H1 (cell line): ENCODE measurements at regions not wholly inside any gene's neighbourhood (a gene's known extent, or its start where the extent isn't known, plus 50 kb on each side); places are given as distances from the start of the nearest gene placed in this dataset.

ENCODE experiments used
- CTCF ChIA-PET: fragments of 300-600 bp; sonication (Branson Sonifier 250); formaldehyde crosslinking; loops from one replicate; lab custom pipeline; 2021; ENCODE audit not compliant: partially characterized antibody; lab: Charles Lee
- POLR2A ChIA-PET: fragments of 300-600 bp; sonication (Branson Sonifier 250); formaldehyde crosslinking; loops from one replicate; lab custom pipeline; 2021; ENCODE audit warnings: inconsistent platforms; ENCODE audit not compliant: partially characterized antibody; lab: Charles Lee
- DNase-seq, 2 experiments: peaks; one replicate each; pipeline versions ENCODE4 v3.0.0 to v3.0.0-alpha.2; 2010 to 2022; ENCODE audit warnings: low spot score in 2 of 2, low read depth in 1 of 2, mixed read lengths in 1 of 2
- FAIRE-seq: peaks from 2 replicates; lab custom pipeline; 2011; peaks lifted over from hg19 to GRCh38; lab: Jason Lieb, UNC
- H2AFZ ChIP-seq: 2 replicates; pipeline ENCODE4 v1.8.1; 2012; ENCODE audit warnings: low read length, inconsistent platforms
- H2AK5ac ChIP-seq: 2 replicates; pipeline ENCODE4 v1.6.1; 2013; ENCODE audit warnings: low read depth, low read length
- H2BK120ac ChIP-seq: replicated peaks from 2 replicates; pipeline ENCODE3; 2013; ENCODE audit warnings: low read depth, low read length, inconsistent platforms
- H2BK12ac ChIP-seq: 2 replicates; pipeline ENCODE4 v1.6.1; 2013; ENCODE audit warnings: low read depth, low read length
- H2BK15ac ChIP-seq: 2 replicates; pipeline ENCODE4 v1.6.1; 2013; ENCODE audit warnings: low read length
- H2BK20ac ChIP-seq: 2 replicates; pipeline ENCODE4 v1.6.1; 2013; ENCODE audit warnings: low read length
- H2BK5ac ChIP-seq: 2 replicates; pipeline ENCODE4 v1.6.1; 2013; ENCODE audit warnings: low read depth, low read length
- H3K14ac ChIP-seq: 2 replicates; pipeline ENCODE4 v1.6.1; 2013; ENCODE audit warnings: inconsistent platforms; ENCODE audit not compliant: insufficient read length
- H3K18ac ChIP-seq: 2 replicates; pipeline ENCODE4 v1.6.1; 2013; ENCODE audit warnings: low read length; ENCODE audit errors: extremely low read depth
- H3K23ac ChIP-seq: 2 replicates; pipeline ENCODE4 v1.6.1; 2013; ENCODE audit warnings: inconsistent platforms; ENCODE audit not compliant: insufficient read length
- H3K23me2 ChIP-seq: 2 replicates; pipeline ENCODE4 v1.6.1; 2013; ENCODE audit warnings: low read depth, low read length
- H3K27ac ChIP-seq: 2 replicates; pipeline ENCODE4 v1.6.1; 2011; ENCODE audit warnings: low read depth, low read length, inconsistent platforms
- H3K27me3 ChIP-seq, 4 experiments: replicated peaks in 1 of 4; 1 replicate in 1 of 4; 2 replicates in 3 of 4; pipeline versions ENCODE4 v1.6.1 to v1.8.1; 2011 to 2013; ENCODE audit warnings: low read length in 3 of 4, mild to moderate bottlenecking in 3 of 4, inconsistent platforms in 2 of 4, mixed read lengths in 2 of 4, moderate library complexity in 1 of 4; ENCODE audit not compliant: control insufficient read depth in 3 of 4, insufficient read depth in 3 of 4; ENCODE audit errors: extremely low read depth in 1 of 4
- H3K36me3 ChIP-seq, 4 experiments: 2 replicates each; pipeline versions ENCODE4 v1.6.1 to v1.8.1; 2011 to 2013; ENCODE audit warnings: mild to moderate bottlenecking in 4 of 4, low read length in 3 of 4, moderate library complexity in 2 of 4, control low read depth in 1 of 4, inconsistent platforms in 1 of 4; ENCODE audit not compliant: insufficient read depth in 4 of 4, control insufficient read depth in 2 of 4
- H3K4ac ChIP-seq: replicated peaks from 2 replicates; pipeline ENCODE3; 2013; ENCODE audit warnings: low read length, low read depth, mixed read lengths, inconsistent platforms; ENCODE audit not compliant: insufficient read length
- H3K4me1 ChIP-seq, 4 experiments: replicated peaks in 1 of 4; 1 replicate in 1 of 4; 2 replicates in 3 of 4; pipeline versions ENCODE4 v1.6.1 to v1.8.1; 2011 to 2013; ENCODE audit warnings: low read length in 3 of 4, inconsistent platforms in 2 of 4, mixed read lengths in 1 of 4; ENCODE audit not compliant: insufficient read depth in 4 of 4, control insufficient read depth in 3 of 4
- H3K4me2 ChIP-seq, 2 experiments: 2 replicates each; pipeline versions ENCODE4 v1.6.1 to v1.8.1; 2011 to 2013; ENCODE audit warnings: low read depth in 2 of 2, low read length in 2 of 2, control low read depth in 1 of 2, inconsistent platforms in 1 of 2, mild to moderate bottlenecking in 1 of 2; ENCODE audit not compliant: insufficient read depth in 1 of 2
- H3K4me3 ChIP-seq, 4 experiments: fragments of 200-600, 300-600 bp in 1 of 4; sonication (generic), shearing (Covaris generic), sonication (Bioruptor Twin) in 1 of 4; 2 replicates each; pipeline versions ENCODE4 v1.5.1 to v1.8.1; 2011 to 2016; ENCODE audit warnings: low read length in 4 of 4, low read depth in 3 of 4, control low read depth in 2 of 4, inconsistent platforms in 2 of 4, mild to moderate bottlenecking in 2 of 4, mixed read lengths in 1 of 4, moderate library complexity in 1 of 4; ENCODE audit not compliant: insufficient read depth in 2 of 4; ENCODE audit errors: extremely low read depth in 1 of 4
- H3K56ac ChIP-seq: replicated peaks from 2 replicates; pipeline ENCODE3; 2013; ENCODE audit warnings: low read depth, mild to moderate bottlenecking, mixed read lengths, low read length, inconsistent platforms; ENCODE audit not compliant: insufficient read length
- H3K79me1 ChIP-seq: 2 replicates; pipeline ENCODE4 v1.6.1; 2013; ENCODE audit warnings: low read depth, low read length, control low read depth
- H3K79me2 ChIP-seq, 2 experiments: 2 replicates each; pipeline versions ENCODE4 v1.6.1 to v1.8.1; 2012 to 2013; ENCODE audit warnings: low read length in 2 of 2, mild to moderate bottlenecking in 2 of 2, inconsistent platforms in 1 of 2; ENCODE audit not compliant: insufficient read depth in 2 of 2, control insufficient read depth in 1 of 2
- H3K9ac ChIP-seq, 4 experiments: replicated peaks in 1 of 4; 1 replicate in 1 of 4; 2 replicates in 3 of 4; pipeline versions ENCODE4 v1.6.1 to v1.8.1; 2011 to 2013; ENCODE audit warnings: low read depth in 3 of 4, low read length in 3 of 4, control low read depth in 2 of 4, mild to moderate bottlenecking in 2 of 4, moderate library complexity in 2 of 4, inconsistent platforms in 1 of 4; ENCODE audit errors: extremely low read depth in 1 of 4
- H3K9me3 ChIP-seq, 2 experiments: 2 replicates each; pipeline versions ENCODE4 v1.6.1 to v1.8.1; 2012 to 2013; ENCODE audit warnings: mild to moderate bottlenecking in 2 of 2, moderate library complexity in 2 of 2, control low read depth in 1 of 2, inconsistent platforms in 1 of 2, low read depth in 1 of 2, low read length in 1 of 2, mixed read lengths in 1 of 2; ENCODE audit not compliant: insufficient read depth in 2 of 2
- H4K20me1 ChIP-seq, 2 experiments: replicated peaks in 1 of 2; 2 replicates each; pipeline versions ENCODE3 to v1.8.1; 2011 to 2013; ENCODE audit warnings: inconsistent platforms in 2 of 2, low read length in 2 of 2, mild to moderate bottlenecking in 1 of 2; ENCODE audit not compliant: insufficient read depth in 2 of 2, control insufficient read depth in 1 of 2
- H4K5ac ChIP-seq: 2 replicates; pipeline ENCODE4 v1.6.1; 2013; ENCODE audit warnings: low read length, low read depth, mixed read lengths, inconsistent platforms; ENCODE audit not compliant: insufficient read length
- H4K8ac ChIP-seq: 2 replicates; pipeline ENCODE4 v1.8.0; 2013; ENCODE audit warnings: mild to moderate bottlenecking, moderate library complexity, low read length, inconsistent platforms; ENCODE audit not compliant: insufficient read depth; ENCODE audit errors: extremely low read depth
- H4K91ac ChIP-seq: replicated peaks from 2 replicates; pipeline ENCODE3; 2013; ENCODE audit warnings: low read length, mixed read lengths, inconsistent platforms; ENCODE audit not compliant: insufficient read length
- JUN ChIP-seq: IDR thresholded peaks from 2 replicates; pipeline ENCODE4 v1.6.1; 2011; ENCODE audit warnings: low read depth, mild to moderate bottlenecking, improper control_type of control experiment, low read length
- WGBS, 2 experiments: shearing (Covaris generic) in 1 of 2; methylation state at CpG; one replicate each; pipeline versions ENCODE4 v1.1.6 to v1.1.7; 2013 to 2015; ENCODE audit warnings: low lambda C conversion rate in 2 of 2, mixed read lengths in 2 of 2, inconsistent platforms in 1 of 2, low coverage in 1 of 2, missing lambda C conversion rate in 1 of 2; ENCODE audit not compliant: insufficient replicate concordance in 2 of 2, insufficient coverage in 1 of 2, insufficient read length in 1 of 2; ENCODE audit errors: extremely low coverage in 1 of 2, missing lambda C conversion rate in 1 of 2; 5-methylcytosine and 5-hydroxymethylcytosine counted together

DNA sequence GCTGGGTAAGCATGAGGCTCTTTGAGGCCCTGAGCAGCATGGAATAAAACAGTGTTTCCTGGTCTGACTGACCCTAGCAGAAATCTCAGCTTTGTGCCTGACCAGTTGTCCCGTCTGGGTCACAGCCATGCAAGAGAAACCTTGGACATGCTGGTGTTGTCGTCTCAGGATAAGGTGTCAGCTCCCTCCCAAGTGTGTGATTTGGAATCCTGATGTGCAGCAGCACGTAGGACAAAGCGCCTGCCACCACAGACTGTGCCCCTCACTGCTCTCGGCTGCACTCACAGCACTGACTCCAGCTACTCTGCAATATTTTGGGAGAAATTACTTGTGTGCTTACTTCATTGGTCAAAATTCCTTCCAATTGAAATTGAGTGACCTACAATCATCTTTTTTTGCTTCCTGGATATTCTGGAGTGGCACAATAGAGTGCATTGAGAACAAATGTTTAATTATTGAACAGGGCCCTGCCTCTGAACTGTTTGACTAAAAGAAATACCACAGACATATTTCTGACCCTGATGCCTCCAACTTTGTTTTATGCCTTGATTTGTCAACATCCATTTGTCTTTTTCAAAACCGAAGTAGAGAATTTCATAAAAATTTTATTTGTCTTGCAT lies 352.4 kb downstream of the SOCS6 start:
- no peak overlapping the region for H2BK15ac ChIP-seq
- H3K36me3 ChIP-seq, result no peaks in the 10 kb centered on the region; a peak in 1 of 8 replicates
- no peaks in the 10 kb centered on the region for H3K4me1 ChIP-seq
- H2AFZ ChIP-seq, result no peak overlapping the region
- CTCF ChIA-PET, result interaction anchor here (0.6 kb wide), 1 partner anchor 180 kb away, joined by 3 read pairs; no protein-coding TSS in a partner anchor
- H3K56ac ChIP-seq, result no peak overlapping the region
- H3K23ac ChIP-seq, result no peak overlapping the region
- H2BK120ac ChIP-seq, result no peak overlapping the region
- H2BK5ac ChIP-seq, result no peak overlapping the region
- H3K27ac ChIP-seq, result no peak overlapping the region
- no peak overlapping the region for H3K4ac ChIP-seq
- no peak overlapping the region for H3K14ac ChIP-seq
- no peaks in the 10 kb centered on the region for H3K23me2 ChIP-seq
- H3K9me3 ChIP-seq, result peaks cover 59 to 62% of the 10 kb centered on the region in 2 experiments
- DNase-seq (no peak), FAIRE-seq (no peak)
- H2BK20ac ChIP-seq, result no peak overlapping the region
- no peak overlapping the region for H2BK12ac ChIP-seq
- no peaks in the 10 kb centered on the region for H4K20me1 ChIP-seq
- H3K4me2 ChIP-seq, result no peak overlapping the region
- no peak overlapping the region for H4K91ac ChIP-seq
- WGBS, 2 experiments, result 70% methylated on average over 6 of the region's 6 CpGs; no CpG with 5 or more reads in 1 of the 2 experiments
- POLR2A ChIA-PET, result no interaction called here
- H3K4me3 ChIP-seq, result no peak overlapping the region
- no peak overlapping the region for H2AK5ac ChIP-seq
- no peaks in the 10 kb centered on the region for H3K27me3 ChIP-seq
- TF ChIP-seq JUN, result no peak
- H3K18ac ChIP-seq, result no peak overlapping the region
- H3K79me1 ChIP-seq, result no peaks in the 10 kb centered on the region
- no peaks in the 10 kb centered on the region for H3K79me2 ChIP-seq
- H4K8ac ChIP-seq, result no peak overlapping the region
- H3K9ac ChIP-seq, result no peak overlapping the region
- H4K5ac ChIP-seq, result no peak overlapping the region
